ENCODE measurements at regions not wholly inside any gene's neighbourhood (a gene's known extent, or its start where the extent isn't known, plus 50 kb on each side); places are given as distances from the start of the nearest gene placed in this dataset.

GRCh38 chr12:118514297-118514696, 137.9 kb downstream of the SUDS3 start:
- TF ChIP-seq POLR2A (IDR thresholded peaks at IDR 0.05) (no peak), CTCF (IDR thresholded peaks at IDR 0.05) (no peak), POLR2AphosphoS5 (IDR thresholded peaks at IDR 0.05) (no peak), EP300 (IDR thresholded peaks at IDR 0.05) (no peak)
